H1 (cell line): ENCODE measurements at regions not wholly inside any gene's neighbourhood (a gene's known extent, or its start where the extent isn't known, plus 50 kb on each side); places are given as distances from the start of the nearest gene placed in this dataset.

Experiments
- CTCF ChIA-PET: fragments of 300-600 bp; sonication (Branson Sonifier 250); formaldehyde crosslinking; loops from one replicate; lab custom pipeline; 2021; ENCODE audit not compliant: partially characterized antibody; lab: Charles Lee
- POLR2A ChIA-PET: fragments of 300-600 bp; sonication (Branson Sonifier 250); formaldehyde crosslinking; loops from one replicate; lab custom pipeline; 2021; ENCODE audit warnings: inconsistent platforms; ENCODE audit not compliant: partially characterized antibody; lab: Charles Lee
- DNase-seq, 2 experiments: peaks; one replicate each; pipeline versions ENCODE4 v3.0.0 to v3.0.0-alpha.2; 2010 to 2022; ENCODE audit warnings: low spot score in 2 of 2, low read depth in 1 of 2, mixed read lengths in 1 of 2
- FAIRE-seq: peaks from 2 replicates; lab custom pipeline; 2011; peaks lifted over from hg19 to GRCh38; lab: Jason Lieb, UNC
- H2AFZ ChIP-seq: 2 replicates; pipeline ENCODE4 v1.8.1; 2012; ENCODE audit warnings: low read length, inconsistent platforms
- H2AK5ac ChIP-seq: 2 replicates; pipeline ENCODE4 v1.6.1; 2013; ENCODE audit warnings: low read depth, low read length
- H2BK120ac ChIP-seq: replicated peaks from 2 replicates; pipeline ENCODE3; 2013; ENCODE audit warnings: low read depth, low read length, inconsistent platforms
- H2BK12ac ChIP-seq: 2 replicates; pipeline ENCODE4 v1.6.1; 2013; ENCODE audit warnings: low read depth, low read length
- H2BK15ac ChIP-seq: 2 replicates; pipeline ENCODE4 v1.6.1; 2013; ENCODE audit warnings: low read length
- H2BK20ac ChIP-seq: 2 replicates; pipeline ENCODE4 v1.6.1; 2013; ENCODE audit warnings: low read length
- H2BK5ac ChIP-seq: 2 replicates; pipeline ENCODE4 v1.6.1; 2013; ENCODE audit warnings: low read depth, low read length
- H3K14ac ChIP-seq: 2 replicates; pipeline ENCODE4 v1.6.1; 2013; ENCODE audit warnings: inconsistent platforms; ENCODE audit not compliant: insufficient read length
- H3K18ac ChIP-seq: 2 replicates; pipeline ENCODE4 v1.6.1; 2013; ENCODE audit warnings: low read length; ENCODE audit errors: extremely low read depth
- H3K23ac ChIP-seq: 2 replicates; pipeline ENCODE4 v1.6.1; 2013; ENCODE audit warnings: inconsistent platforms; ENCODE audit not compliant: insufficient read length
- H3K23me2 ChIP-seq: 2 replicates; pipeline ENCODE4 v1.6.1; 2013; ENCODE audit warnings: low read depth, low read length
- H3K27ac ChIP-seq: 2 replicates; pipeline ENCODE4 v1.6.1; 2011; ENCODE audit warnings: low read depth, low read length, inconsistent platforms
- H3K27me3 ChIP-seq, 4 experiments: replicated peaks in 1 of 4; 1 replicate in 1 of 4; 2 replicates in 3 of 4; pipeline versions ENCODE4 v1.6.1 to v1.8.1; 2011 to 2013; ENCODE audit warnings: low read length in 3 of 4, mild to moderate bottlenecking in 3 of 4, inconsistent platforms in 2 of 4, mixed read lengths in 2 of 4, moderate library complexity in 1 of 4; ENCODE audit not compliant: control insufficient read depth in 3 of 4, insufficient read depth in 3 of 4; ENCODE audit errors: extremely low read depth in 1 of 4
- H3K36me3 ChIP-seq, 4 experiments: 2 replicates each; pipeline versions ENCODE4 v1.6.1 to v1.8.1; 2011 to 2013; ENCODE audit warnings: mild to moderate bottlenecking in 4 of 4, low read length in 3 of 4, moderate library complexity in 2 of 4, control low read depth in 1 of 4, inconsistent platforms in 1 of 4; ENCODE audit not compliant: insufficient read depth in 4 of 4, control insufficient read depth in 2 of 4
- H3K4ac ChIP-seq: replicated peaks from 2 replicates; pipeline ENCODE3; 2013; ENCODE audit warnings: low read length, low read depth, mixed read lengths, inconsistent platforms; ENCODE audit not compliant: insufficient read length
- H3K4me1 ChIP-seq, 4 experiments: replicated peaks in 1 of 4; 1 replicate in 1 of 4; 2 replicates in 3 of 4; pipeline versions ENCODE4 v1.6.1 to v1.8.1; 2011 to 2013; ENCODE audit warnings: low read length in 3 of 4, inconsistent platforms in 2 of 4, mixed read lengths in 1 of 4; ENCODE audit not compliant: insufficient read depth in 4 of 4, control insufficient read depth in 3 of 4
- H3K4me2 ChIP-seq, 2 experiments: 2 replicates each; pipeline versions ENCODE4 v1.6.1 to v1.8.1; 2011 to 2013; ENCODE audit warnings: low read depth in 2 of 2, low read length in 2 of 2, control low read depth in 1 of 2, inconsistent platforms in 1 of 2, mild to moderate bottlenecking in 1 of 2; ENCODE audit not compliant: insufficient read depth in 1 of 2
- H3K4me3 ChIP-seq, 4 experiments: fragments of 200-600, 300-600 bp in 1 of 4; sonication (generic), shearing (Covaris generic), sonication (Bioruptor Twin) in 1 of 4; 2 replicates each; pipeline versions ENCODE4 v1.5.1 to v1.8.1; 2011 to 2016; ENCODE audit warnings: low read length in 4 of 4, low read depth in 3 of 4, control low read depth in 2 of 4, inconsistent platforms in 2 of 4, mild to moderate bottlenecking in 2 of 4, mixed read lengths in 1 of 4, moderate library complexity in 1 of 4; ENCODE audit not compliant: insufficient read depth in 2 of 4; ENCODE audit errors: extremely low read depth in 1 of 4
- H3K56ac ChIP-seq: replicated peaks from 2 replicates; pipeline ENCODE3; 2013; ENCODE audit warnings: low read depth, mild to moderate bottlenecking, mixed read lengths, low read length, inconsistent platforms; ENCODE audit not compliant: insufficient read length
- H3K79me1 ChIP-seq: 2 replicates; pipeline ENCODE4 v1.6.1; 2013; ENCODE audit warnings: low read depth, low read length, control low read depth
- H3K79me2 ChIP-seq, 2 experiments: 2 replicates each; pipeline versions ENCODE4 v1.6.1 to v1.8.1; 2012 to 2013; ENCODE audit warnings: low read length in 2 of 2, mild to moderate bottlenecking in 2 of 2, inconsistent platforms in 1 of 2; ENCODE audit not compliant: insufficient read depth in 2 of 2, control insufficient read depth in 1 of 2
- H3K9ac ChIP-seq, 4 experiments: replicated peaks in 1 of 4; 1 replicate in 1 of 4; 2 replicates in 3 of 4; pipeline versions ENCODE4 v1.6.1 to v1.8.1; 2011 to 2013; ENCODE audit warnings: low read depth in 3 of 4, low read length in 3 of 4, control low read depth in 2 of 4, mild to moderate bottlenecking in 2 of 4, moderate library complexity in 2 of 4, inconsistent platforms in 1 of 4; ENCODE audit errors: extremely low read depth in 1 of 4
- H3K9me3 ChIP-seq, 2 experiments: 2 replicates each; pipeline versions ENCODE4 v1.6.1 to v1.8.1; 2012 to 2013; ENCODE audit warnings: mild to moderate bottlenecking in 2 of 2, moderate library complexity in 2 of 2, control low read depth in 1 of 2, inconsistent platforms in 1 of 2, low read depth in 1 of 2, low read length in 1 of 2, mixed read lengths in 1 of 2; ENCODE audit not compliant: insufficient read depth in 2 of 2
- H4K20me1 ChIP-seq, 2 experiments: replicated peaks in 1 of 2; 2 replicates each; pipeline versions ENCODE3 to v1.8.1; 2011 to 2013; ENCODE audit warnings: inconsistent platforms in 2 of 2, low read length in 2 of 2, mild to moderate bottlenecking in 1 of 2; ENCODE audit not compliant: insufficient read depth in 2 of 2, control insufficient read depth in 1 of 2
- H4K5ac ChIP-seq: 2 replicates; pipeline ENCODE4 v1.6.1; 2013; ENCODE audit warnings: low read length, low read depth, mixed read lengths, inconsistent platforms; ENCODE audit not compliant: insufficient read length
- H4K8ac ChIP-seq: 2 replicates; pipeline ENCODE4 v1.8.0; 2013; ENCODE audit warnings: mild to moderate bottlenecking, moderate library complexity, low read length, inconsistent platforms; ENCODE audit not compliant: insufficient read depth; ENCODE audit errors: extremely low read depth
- H4K91ac ChIP-seq: replicated peaks from 2 replicates; pipeline ENCODE3; 2013; ENCODE audit warnings: low read length, mixed read lengths, inconsistent platforms; ENCODE audit not compliant: insufficient read length
- GTF2F1 ChIP-seq: IDR thresholded peaks from 2 replicates; pipeline ENCODE4 v1.6.1; 2012; ENCODE audit warnings: low read depth, low read length, improper control_type of control experiment, borderline replicate concordance
- SIRT6 ChIP-seq: IDR thresholded peaks from one replicate; pipeline ENCODE4 v1.7.1; 2012; ENCODE audit warnings: low read length, inconsistent platforms
- WGBS, 2 experiments: shearing (Covaris generic) in 1 of 2; methylation state at CpG; one replicate each; pipeline versions ENCODE4 v1.1.6 to v1.1.7; 2013 to 2015; ENCODE audit warnings: low lambda C conversion rate in 2 of 2, mixed read lengths in 2 of 2, inconsistent platforms in 1 of 2, low coverage in 1 of 2, missing lambda C conversion rate in 1 of 2; ENCODE audit not compliant: insufficient replicate concordance in 2 of 2, insufficient coverage in 1 of 2, insufficient read length in 1 of 2; ENCODE audit errors: extremely low coverage in 1 of 2, missing lambda C conversion rate in 1 of 2; 5-methylcytosine and 5-hydroxymethylcytosine counted together

DNA sequence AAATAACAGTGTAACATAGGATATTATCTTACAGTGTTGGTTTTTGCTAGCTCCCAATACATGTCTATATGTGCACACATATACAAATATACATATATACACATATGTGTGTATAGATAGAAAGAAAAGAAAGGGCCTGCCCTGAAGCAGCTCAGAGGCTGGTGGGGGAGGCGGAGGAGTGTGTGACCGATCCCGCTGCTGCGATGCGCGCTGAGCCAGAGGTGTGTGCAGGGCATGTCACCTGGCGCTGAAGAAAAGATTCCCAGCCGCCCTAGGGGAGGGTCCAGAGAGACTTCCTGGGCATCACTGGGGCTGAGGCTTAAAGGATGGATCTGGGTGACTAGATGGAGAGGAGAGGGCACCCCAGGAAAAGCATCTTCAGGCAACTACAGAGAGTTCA, 110.2 kb downstream of the FAM50B start:
- H3K56ac ChIP-seq: no peak overlapping the region
- H3K4ac ChIP-seq: no peak overlapping the region
- H3K9ac ChIP-seq: no peak overlapping the region
- H4K5ac ChIP-seq: no peak overlapping the region
- H3K4me3 ChIP-seq: no peak overlapping the region
- no peak overlapping the region for H4K91ac ChIP-seq
- no peaks in the 10 kb centered on the region for H3K36me3 ChIP-seq
- no peak overlapping the region for H4K8ac ChIP-seq
- H3K79me1 ChIP-seq: no peaks in the 10 kb centered on the region
- H3K79me2 ChIP-seq: no peaks in the 10 kb centered on the region
- no peak overlapping the region for H2BK12ac ChIP-seq
- no peak overlapping the region for H2AK5ac ChIP-seq
- FAIRE-seq (no peak), DNase-seq (no peak)
- no peak overlapping the region for H2AFZ ChIP-seq
- ChIA-PET POLR2A (interaction anchor here (1.5 kb wide), 1 partner anchor 8 kb away, joined by 3 read pairs; no protein-coding TSS in a partner anchor), CTCF (interaction anchor here (1.1 to 4.6 kb wide), 5 partner anchors 13 to 110 kb away, joined by 3 to 36 read pairs (median 4); partner anchors contain the start of gene FAM50B)
- H3K23me2 ChIP-seq: no peaks in the 10 kb centered on the region
- no peak overlapping the region for H2BK5ac ChIP-seq
- 94% methylated on average over 8 of the region's 8 CpGs; no CpG with 5 or more reads in 1 of the 2 experiments for WGBS, 2 experiments
- H3K27ac ChIP-seq: no peak overlapping the region
- TF ChIP-seq SIRT6: no peak
- TF ChIP-seq GTF2F1: no peak
- H3K9me3 ChIP-seq: no peaks in the 10 kb centered on the region
- H4K20me1 ChIP-seq: no peaks in the 10 kb centered on the region
- no peak overlapping the region for H3K4me2 ChIP-seq
- no peak overlapping the region for H2BK120ac ChIP-seq
- no peaks in the 10 kb centered on the region for H3K27me3 ChIP-seq
- no peak overlapping the region for H2BK15ac ChIP-seq
- H3K18ac ChIP-seq: no peak overlapping the region
- no peak overlapping the region for H2BK20ac ChIP-seq
- no peak overlapping the region for H3K14ac ChIP-seq
- H3K4me1 ChIP-seq: no peaks in the 10 kb centered on the region
- no peak overlapping the region for H3K23ac ChIP-seq
